Forelimb muscle (tissue), 1 donor: ENCODE measurements at regions not wholly inside any gene's neighbourhood (a gene's known extent, or its start where the extent isn't known, plus 50 kb on each side); places are given as distances from the start of the nearest gene placed in this dataset.
"Not testable (repeated sequence)": the region's sequence is repeated elsewhere in the genome, so short reads cannot be mapped to it uniquely, and the experiment has no call there.

Source experiments
- DNase-seq: peaks from one replicate; pipeline ENCODE4 v3.0.0-alpha.2; 2013; ENCODE audit warnings: low read depth

GRCh38 chr14:83071888-83072501 lies 1538.3 kb upstream of the SEL1L start:
- no peak for DNase-seq

- no peak for DNase-seq
Measured at GRCh38 chr14:83085136-83085535, 1551.5 kb upstream of the SEL1L start.

DNA sequence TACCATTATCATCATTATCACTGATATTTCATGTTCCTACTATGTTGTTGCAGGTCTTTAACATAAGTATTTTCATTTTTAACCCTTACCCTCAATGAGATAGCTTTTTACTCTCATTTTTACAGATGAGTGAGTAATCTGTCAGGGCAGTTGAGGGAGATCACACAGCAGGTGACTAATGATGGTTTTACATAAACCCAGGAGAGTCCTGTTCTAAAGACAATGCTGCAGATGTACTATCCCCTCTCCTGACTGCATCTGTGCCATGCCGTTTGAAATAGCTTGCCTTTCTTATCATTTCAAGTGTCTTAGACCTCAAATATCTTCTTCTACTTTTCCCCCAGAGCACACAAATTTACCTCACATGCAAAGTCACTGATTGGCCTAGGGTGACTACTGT lies 1552.1 kb upstream of the SEL1L start:
- DNase-seq = no peak

GRCh38 chr14:83091991-83092956 lies 1558.6 kb upstream of the SEL1L start:
- DNase-seq = not testable (repeated sequence)

DNA sequence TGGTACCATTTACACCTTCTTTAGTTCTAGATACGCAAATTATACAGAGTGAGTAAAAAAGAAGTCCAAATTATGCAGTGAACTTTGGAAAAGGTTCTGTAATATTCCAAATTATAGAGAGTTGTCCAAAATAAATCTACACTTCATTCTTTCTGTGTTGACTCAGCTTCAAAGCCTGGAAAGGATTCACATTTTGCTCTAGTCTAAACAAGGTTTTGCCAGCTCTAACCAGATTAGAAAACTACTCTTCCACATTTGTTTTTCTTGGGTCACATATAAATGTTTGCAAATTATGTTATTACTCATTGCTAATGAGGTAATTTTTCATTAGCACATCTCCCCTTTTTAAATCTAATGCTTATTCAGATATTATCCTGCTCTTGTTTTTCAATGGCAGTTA lies 1562.4 kb upstream of the SEL1L start:
- DNase-seq = no peak

DNA sequence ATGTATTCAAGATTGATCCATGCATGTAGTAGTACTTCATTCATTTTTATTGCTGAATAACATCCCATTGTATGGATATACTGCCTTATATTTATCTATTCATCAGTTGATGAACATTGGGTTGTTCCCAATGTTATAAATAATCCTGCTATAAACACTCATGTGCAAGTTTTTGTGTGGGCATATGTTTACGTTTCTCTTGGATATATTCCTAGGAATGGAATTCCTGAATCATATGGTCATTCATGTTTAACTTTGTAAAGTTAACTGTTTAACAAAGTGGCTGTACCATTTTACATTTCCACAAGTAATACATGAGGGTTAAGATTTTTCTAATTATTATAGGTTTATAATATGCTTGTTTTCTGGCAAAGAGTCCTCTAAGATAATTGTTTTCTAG lies 1568.2 kb upstream of the SEL1L start:
- DNase-seq = no peak

DNA sequence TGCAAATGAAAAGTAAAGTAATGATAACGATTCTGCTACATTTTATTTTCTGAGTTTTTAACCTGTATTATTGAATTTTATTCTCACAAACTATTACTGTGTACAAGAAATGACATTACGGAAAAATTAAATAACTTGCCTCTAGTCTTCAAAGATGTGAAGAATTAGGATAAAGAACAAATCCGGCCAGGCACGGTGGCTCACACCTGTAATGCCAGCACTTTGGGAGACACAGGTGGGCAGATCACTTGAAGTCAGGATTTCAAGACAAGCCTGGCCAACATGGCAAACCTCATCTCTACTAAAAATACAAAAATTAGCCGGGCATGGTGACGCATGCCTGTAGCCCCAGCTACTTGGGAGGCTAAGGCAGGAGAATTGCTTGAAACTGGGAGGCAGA lies 1584.4 kb upstream of the SEL1L start:
- DNase-seq = no peak

DNA sequence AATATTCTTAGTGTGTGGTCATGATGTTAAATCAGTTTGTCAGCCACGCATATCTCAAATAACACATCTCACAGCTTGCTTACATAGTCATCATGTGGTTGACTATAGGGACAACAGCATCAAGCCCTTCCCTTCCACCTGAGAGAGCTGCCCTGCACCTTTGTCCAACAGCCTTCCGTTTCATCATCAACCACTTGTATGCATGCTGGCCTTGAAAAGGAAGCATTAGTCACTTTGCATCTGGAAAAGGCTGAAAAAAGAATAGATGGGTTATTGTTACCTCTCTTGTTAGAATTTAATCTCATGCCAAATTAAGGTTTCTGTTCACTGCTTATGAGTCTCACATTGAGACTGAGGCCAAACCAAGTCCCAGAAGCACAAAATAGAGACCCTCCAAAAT lies 1586.5 kb upstream of the SEL1L start:
- no peak for DNase-seq

DNA sequence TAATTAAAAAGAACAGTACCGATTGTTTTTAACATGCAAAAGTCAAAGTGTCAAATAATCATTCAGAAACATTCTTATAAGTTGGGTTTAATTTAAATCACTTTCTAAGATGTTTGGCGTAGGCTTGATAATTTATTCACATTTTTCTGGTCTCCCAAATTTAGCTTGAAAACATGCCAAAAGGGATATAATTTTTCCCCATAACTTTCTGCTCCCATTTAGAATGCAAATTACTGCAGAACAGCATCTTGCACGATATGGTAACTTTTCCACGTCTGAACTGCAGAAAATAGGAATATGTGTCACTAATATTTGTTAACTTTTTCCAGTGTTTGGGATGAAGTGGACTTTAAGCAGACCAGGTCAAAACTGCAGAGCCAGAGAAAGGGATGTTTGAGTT lies 1592.4 kb upstream of the SEL1L start:
- DNase-seq = no peak

GRCh38 chr14:83128783-83129182 lies 1595.1 kb upstream of the SEL1L start:
- DNase-seq = no peak

DNA sequence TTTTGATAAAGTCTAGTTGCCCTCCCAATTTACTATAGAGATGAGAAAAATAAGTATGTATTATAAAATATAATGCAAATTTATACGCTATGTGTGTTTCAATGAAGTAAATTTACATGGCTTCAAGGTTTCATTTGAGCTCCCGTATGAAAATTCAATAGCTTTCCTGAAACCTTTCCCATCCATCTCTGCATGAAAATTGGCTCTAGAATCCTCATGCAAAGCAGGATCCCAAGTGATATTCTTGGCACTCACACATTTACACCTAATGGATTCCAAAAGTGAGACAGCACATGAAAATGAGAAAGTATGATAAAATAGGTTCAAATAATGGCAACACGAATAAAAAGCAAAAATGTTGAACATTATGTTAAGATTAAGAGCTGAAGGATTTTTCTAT lies 1595.8 kb upstream of the SEL1L start:
- no peak for DNase-seq

- DNase-seq = no peak
Measured at GRCh38 chr14:83133981-83134645, 1600.5 kb upstream of the SEL1L start.

DNA sequence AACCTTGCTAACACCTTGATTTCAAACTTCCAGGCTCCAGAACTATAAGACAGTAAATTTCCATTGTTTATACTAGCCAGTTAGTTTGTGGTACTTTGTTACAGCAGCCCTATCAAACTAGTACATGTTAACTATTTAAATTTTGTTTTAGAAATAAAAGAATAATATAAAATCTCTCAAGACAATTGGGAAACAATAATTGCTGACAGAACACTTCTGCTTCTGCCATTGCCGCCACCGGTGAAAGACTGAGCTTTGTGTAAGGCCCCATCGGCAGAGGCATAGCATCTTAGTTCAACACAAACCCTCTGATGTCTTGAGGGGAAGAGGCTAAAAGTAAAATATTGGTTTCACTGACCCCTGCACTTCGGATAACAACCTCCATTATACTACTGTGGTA lies 1607.1 kb upstream of the SEL1L start:
- DNase-seq = no peak

GRCh38 chr14:83147006-83147405 lies 1613.4 kb upstream of the SEL1L start:
- no peak for DNase-seq

DNA sequence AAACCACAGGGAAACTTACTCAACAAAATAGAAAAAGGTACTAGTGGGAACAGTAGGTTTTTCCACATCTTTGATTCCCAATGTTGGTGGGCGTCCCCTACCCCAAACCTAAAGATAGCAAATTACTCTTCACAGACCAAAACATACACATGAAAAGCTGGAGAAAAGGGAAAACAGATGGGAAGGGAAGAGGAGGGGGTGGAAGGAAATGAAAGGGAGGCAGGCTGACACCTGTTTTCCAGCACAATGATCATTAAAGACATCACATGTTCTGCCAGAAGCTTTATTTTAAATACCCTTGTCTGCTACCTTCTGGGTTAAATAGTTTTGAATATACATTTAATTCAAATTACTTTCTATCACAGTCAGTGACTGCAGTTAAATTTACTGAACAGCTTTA lies 1617.9 kb upstream of the SEL1L start:
- no peak for DNase-seq

DNA sequence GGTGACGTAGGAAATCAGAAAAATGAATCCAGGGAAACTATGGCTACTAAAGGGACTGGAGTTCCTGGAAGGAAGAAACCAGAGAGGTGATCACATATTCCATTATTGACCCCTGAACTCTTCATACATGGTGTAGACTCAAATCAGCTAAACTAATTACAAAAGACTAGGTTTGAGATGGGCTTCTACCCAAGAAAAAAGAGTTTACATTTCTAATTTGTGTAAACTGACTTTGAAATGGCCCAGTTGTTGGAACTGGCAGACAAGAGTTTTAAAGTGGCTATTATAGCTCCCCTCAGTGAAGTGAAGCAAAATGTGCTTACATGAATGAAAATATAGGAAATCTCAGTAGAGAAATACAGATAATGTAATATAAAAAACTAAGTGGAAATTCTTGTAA lies 1619.4 kb upstream of the SEL1L start:
- DNase-seq = no peak

DNA sequence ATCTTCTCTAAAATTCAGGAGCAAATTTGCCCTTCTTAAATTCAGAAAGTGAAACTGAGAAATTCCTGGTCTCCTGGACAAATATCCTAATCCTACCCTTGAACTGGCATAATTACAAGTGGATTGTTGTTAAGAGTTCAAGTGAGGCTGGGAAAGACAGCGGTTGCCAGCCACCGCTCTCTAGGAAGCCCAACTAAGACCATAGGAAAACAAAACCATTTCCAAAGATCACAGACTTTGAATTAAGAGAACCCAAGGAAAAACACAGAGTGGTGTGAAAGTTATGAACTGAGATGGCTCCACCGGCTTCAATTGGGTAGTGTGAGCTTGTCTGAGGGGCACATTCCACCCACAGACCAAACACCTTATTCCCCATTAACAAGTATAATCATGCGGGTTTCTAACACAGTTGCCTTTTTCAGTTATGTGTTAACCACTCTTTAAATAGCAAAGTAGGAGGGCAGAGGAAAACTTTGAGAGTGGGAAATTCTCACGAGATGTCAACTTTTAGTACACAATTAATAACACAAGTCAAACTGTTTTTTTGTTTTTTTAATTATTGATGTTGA lies 1628.8 kb upstream of the SEL1L start:
- no peak for DNase-seq

- no peak for DNase-seq
Measured at GRCh38 chr14:83163016-83163415, 1629.4 kb upstream of the SEL1L start.

GRCh38 chr14:83164016-83164415 lies 1630.4 kb upstream of the SEL1L start:
- peak; percentile 1 for DNase-seq

DNA sequence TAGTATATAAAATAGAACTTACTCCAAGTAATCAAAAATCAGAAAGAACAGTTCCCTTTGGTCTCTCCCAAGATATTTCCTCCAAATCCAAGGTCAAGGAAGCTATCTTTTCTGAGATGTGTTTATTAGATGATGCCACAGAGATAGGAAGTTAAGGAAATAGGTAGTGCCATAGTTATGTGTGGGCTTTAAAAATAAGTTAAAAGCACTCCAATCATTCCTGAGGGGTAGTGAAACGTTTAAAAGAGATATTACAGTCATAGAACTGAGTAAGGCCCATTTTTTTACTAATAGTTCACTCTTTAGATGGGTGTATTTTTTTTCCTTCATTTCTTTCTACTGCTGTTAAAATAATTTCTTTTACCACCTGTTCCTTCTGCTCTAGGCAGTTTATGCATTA lies 1630.9 kb upstream of the SEL1L start:
- no peak for DNase-seq

DNA sequence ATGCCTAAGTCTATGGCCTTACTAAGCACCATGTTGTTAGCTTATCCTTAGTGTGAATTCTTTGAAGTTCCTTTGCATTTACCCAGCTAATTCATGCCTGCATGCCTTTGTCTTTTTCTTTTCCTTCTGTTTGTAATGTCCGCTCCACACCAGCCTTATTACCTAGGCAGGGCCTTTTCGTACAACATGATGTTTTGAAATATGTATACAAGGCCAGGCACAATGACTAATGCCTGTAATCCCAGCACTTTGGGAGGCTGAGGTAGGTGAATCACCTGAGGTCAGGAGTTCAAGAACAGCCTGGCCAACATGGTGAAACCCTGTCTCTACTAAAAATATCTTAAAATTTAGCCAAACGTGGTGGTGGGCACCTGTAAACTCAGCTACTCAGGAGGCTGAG lies 1636.5 kb upstream of the SEL1L start:
- DNase-seq = no peak

DNA sequence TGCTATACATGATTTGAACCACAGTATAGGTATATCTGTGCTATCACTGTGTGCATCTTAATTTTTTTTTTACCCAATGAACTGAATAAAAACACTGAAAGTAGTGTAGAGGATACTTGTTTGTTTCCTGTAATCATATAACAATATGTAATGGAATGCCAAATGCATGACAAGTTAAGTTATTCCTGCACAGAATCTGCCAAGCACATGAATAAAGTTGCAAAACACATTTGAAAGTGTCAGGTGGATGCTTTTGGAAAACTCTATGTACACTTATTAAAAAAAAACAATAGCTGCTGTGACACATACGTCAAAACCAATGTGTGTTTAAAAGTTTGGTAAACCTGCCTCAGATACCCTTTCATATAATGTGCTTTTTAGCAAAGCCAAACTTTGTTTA lies 1638.1 kb upstream of the SEL1L start:
- no peak for DNase-seq
